Kidney (tissue), 13 donors: ENCODE measurements at regions not wholly inside any gene's neighbourhood (a gene's known extent, or its start where the extent isn't known, plus 50 kb on each side); places are given as distances from the start of the nearest gene placed in this dataset.

Source experiments
- DNase-seq, 5 donors: peaks; one replicate each; pipeline ENCODE4 v3.0.0-alpha.2; 2013 to 2020
- FAIRE-seq: peaks from 2 replicates; lab custom pipeline; 2012; peaks lifted over from hg19 to GRCh38; lab: Jason Lieb, UNC
- H3K27ac ChIP-seq, 2 donors: one replicate each; pipeline ENCODE4 v1.7.0; 2013; ENCODE audit warnings: low read depth in 2 of 2, low read length in 2 of 2, inconsistent platforms in 1 of 2
- H3K27me3 ChIP-seq: one replicate; pipeline ENCODE4 v1.7.1; 2013; ENCODE audit warnings: low read length, inconsistent platforms; ENCODE audit not compliant: control insufficient read depth, insufficient read depth
- H3K36me3 ChIP-seq, 3 donors: one replicate each; pipeline versions ENCODE4 v1.7.0 to v1.7.1; 2013; ENCODE audit warnings: low read length in 3 of 3, control low read depth in 1 of 3, inconsistent platforms in 1 of 3; ENCODE audit not compliant: insufficient read depth in 3 of 3, control insufficient read depth in 2 of 3
- H3K4me1 ChIP-seq, 3 donors: one replicate each; pipeline versions ENCODE4 v1.7.0 to v1.7.1; 2013; ENCODE audit warnings: low read length in 3 of 3, inconsistent platforms in 1 of 3, low read depth in 1 of 3; ENCODE audit not compliant: control insufficient read depth in 2 of 3, insufficient read depth in 2 of 3
- H3K4me3 ChIP-seq, 3 donors: one replicate each; pipeline versions ENCODE4 v1.7.0 to v1.8.1; 2013; ENCODE audit warnings: low read length in 3 of 3, control low read depth in 1 of 3, inconsistent platforms in 1 of 3
- H3K9ac ChIP-seq, 3 donors: one replicate each; pipeline versions ENCODE4 v1.7.0 to v1.7.1; 2013; ENCODE audit warnings: low read length in 3 of 3, control low read depth in 1 of 3, inconsistent platforms in 1 of 3
- H3K9me3 ChIP-seq, 3 donors: one replicate each; pipeline versions ENCODE4 v1.7.0 to v1.7.1; 2013; ENCODE audit warnings: low read length in 3 of 3, control low read depth in 1 of 3, inconsistent platforms in 1 of 3; ENCODE audit not compliant: control insufficient read depth in 2 of 3, insufficient read depth in 1 of 3
- CTCF ChIP-seq: IDR thresholded peaks from 3 replicates; pipeline ENCODE4 v1.5.1; 2012; ENCODE audit warnings: mild to moderate bottlenecking, moderate library complexity, borderline replicate concordance; ENCODE audit not compliant: insufficient read depth; ENCODE audit errors: extremely low read depth
- intact Hi-C: fragments of 100-400 bp; cut with DNase I; formaldehyde crosslinking; loops from one replicate; pipeline ENCODE4 v1.11.1; 2022
- donor health status: control.
- donor health status: control.
- donor health status: control.
- donor health status: control.
- donor health status: control.
- donor health status: DM: yes; HTN: yes; CAD: no.
- donor health status: Normal renal cell carcinoma (clear cell type).

DNA sequence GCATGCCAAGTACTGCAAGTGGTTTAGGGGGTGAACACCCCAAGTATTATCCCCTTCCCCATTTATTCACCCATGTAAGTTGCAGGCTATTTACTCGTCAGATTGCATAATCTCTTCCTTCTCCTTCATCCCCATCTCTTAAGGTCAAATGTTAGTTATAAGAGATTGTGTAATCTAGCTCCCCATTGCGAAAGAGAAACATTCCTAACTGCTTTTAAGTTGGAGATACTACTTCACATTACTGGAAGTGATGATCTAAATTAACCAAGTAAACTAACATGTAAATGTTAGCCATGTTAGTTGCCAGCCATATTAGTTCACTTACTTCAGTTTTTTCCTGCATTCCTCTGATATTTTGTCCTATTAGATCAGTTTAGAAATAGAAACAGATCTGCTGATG is 262.3 kb downstream of the TAF11L14 start:
- Histone ChIP-seq H3K4me1 (no peaks in the 10 kb centered on the region), H3K9me3 (no peaks in the 10 kb centered on the region), H3K36me3 (no peaks in the 10 kb centered on the region), H3K27me3 (no peaks in the 10 kb centered on the region), H3K9ac (no peak overlapping the region), H3K4me3 (no peak overlapping the region), H3K27ac (no peak overlapping the region)
- FAIRE-seq (no peak), DNase-seq (no peak)
- no peak for TF ChIP-seq CTCF
- intact Hi-C loops, result no loop called here

- H3K27ac ChIP-seq, result no peak overlapping the region
- H3K36me3 ChIP-seq, result no peaks in the 10 kb centered on the region
- no peak overlapping the region for H3K9ac ChIP-seq
- H3K9me3 ChIP-seq, result no peaks in the 10 kb centered on the region
- H3K4me1 ChIP-seq, result no peaks in the 10 kb centered on the region
- no peak for FAIRE-seq
- intact Hi-C loops, result no loop called here
- no peak for DNase-seq
- H3K27me3 ChIP-seq, result no peaks in the 10 kb centered on the region
- no peak overlapping the region for H3K4me3 ChIP-seq
- no peak for TF ChIP-seq CTCF
Measured at GRCh38 chr5:17897776-17898175, 263.5 kb downstream of the TAF11L14 start.

DNA sequence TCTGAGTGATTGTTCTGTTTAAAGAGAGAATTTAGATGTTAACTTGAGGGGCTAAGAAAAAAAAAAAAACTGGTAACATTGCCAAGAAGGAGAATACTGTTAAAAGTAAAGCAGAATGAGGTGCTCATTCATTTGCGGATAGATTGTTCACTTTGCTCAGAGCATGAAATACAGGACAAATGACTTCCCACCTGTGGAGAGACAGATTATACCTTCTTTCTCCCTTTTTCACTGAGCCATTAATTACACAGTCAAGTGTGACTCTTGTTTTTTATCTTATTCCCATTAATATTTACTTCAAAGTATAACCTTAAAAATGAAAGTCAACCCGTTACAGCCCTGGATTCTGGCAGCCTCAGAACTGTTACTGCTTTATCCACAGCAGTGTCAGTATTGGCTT is 264.5 kb downstream of the TAF11L14 start:
- H3K27ac ChIP-seq, result no peak overlapping the region
- H3K36me3 ChIP-seq, result no peaks in the 10 kb centered on the region
- H3K9me3 ChIP-seq, result no peaks in the 10 kb centered on the region
- FAIRE-seq (no peak), DNase-seq (no peak)
- no peaks in the 10 kb centered on the region for H3K4me1 ChIP-seq
- intact Hi-C loops, result no loop called here
- no peak for TF ChIP-seq CTCF
- no peak overlapping the region for H3K9ac ChIP-seq
- no peaks in the 10 kb centered on the region for H3K27me3 ChIP-seq
- H3K4me3 ChIP-seq, result no peak overlapping the region

- Histone ChIP-seq H3K27ac (no peak overlapping the region), H3K4me1 (no peaks in the 10 kb centered on the region), H3K9me3 (peaks cover 0 to 4% (median 0%) of the 10 kb centered on the region in 3 donors), H3K27me3 (no peaks in the 10 kb centered on the region), H3K4me3 (no peak overlapping the region), H3K36me3 (no peaks in the 10 kb centered on the region), H3K9ac (no peak overlapping the region)
- FAIRE-seq, result no peak
- no peak for DNase-seq
- intact Hi-C loops, result no loop called here
- TF ChIP-seq CTCF, result no peak
Measured at GRCh38 chr5:17907094-17907493, 272.8 kb downstream of the TAF11L14 start.
